ENCODE measurements at regions not wholly inside any gene's neighbourhood (a gene's known extent, or its start where the extent isn't known, plus 50 kb on each side); places are given as distances from the start of the nearest gene placed in this dataset.

DNA sequence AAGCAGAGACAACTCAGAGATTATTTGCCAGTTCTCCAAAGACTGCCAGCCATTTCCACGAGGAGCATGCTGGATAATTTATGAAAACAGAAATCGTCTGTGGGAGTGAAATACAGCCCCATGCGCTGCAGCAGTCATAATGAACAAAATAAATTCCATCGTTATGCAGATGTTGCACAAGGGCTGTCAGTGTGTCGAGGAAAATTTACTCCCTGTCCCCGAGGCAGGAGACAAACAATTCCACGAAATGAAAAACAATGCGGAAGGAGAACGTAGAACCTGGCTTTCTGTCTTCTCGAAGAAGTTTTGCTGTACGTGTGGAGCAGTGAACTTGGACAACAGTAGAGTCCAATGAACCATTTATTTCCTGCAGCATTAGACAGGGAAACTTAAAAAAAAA is 399.4 kb downstream of the CD83 start:
- ATAC-seq (ENCODE audit: insufficient read depth, low FRiP score) (no peak), DNase-seq (no peak)
- TF ChIP-seq, protein P1, sequence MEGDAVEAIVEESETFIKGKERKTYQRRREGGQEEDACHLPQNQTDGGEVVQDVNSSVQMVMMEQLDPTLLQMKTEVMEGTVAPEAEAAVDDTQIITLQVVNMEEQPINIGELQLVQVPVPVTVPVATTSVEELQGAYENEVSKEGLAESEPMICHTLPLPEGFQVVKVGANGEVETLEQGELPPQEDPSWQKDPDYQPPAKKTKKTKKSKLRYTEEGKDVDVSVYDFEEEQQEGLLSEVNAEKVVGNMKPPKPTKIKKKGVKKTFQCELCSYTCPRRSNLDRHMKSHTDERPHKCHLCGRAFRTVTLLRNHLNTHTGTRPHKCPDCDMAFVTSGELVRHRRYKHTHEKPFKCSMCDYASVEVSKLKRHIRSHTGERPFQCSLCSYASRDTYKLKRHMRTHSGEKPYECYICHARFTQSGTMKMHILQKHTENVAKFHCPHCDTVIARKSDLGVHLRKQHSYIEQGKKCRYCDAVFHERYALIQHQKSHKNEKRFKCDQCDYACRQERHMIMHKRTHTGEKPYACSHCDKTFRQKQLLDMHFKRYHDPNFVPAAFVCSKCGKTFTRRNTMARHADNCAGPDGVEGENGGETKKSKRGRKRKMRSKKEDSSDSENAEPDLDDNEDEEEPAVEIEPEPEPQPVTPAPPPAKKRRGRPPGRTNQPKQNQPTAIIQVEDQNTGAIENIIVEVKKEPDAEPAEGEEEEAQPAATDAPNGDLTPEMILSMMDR (IDR thresholded peaks at IDR 0.05; ENCODE audit: control extremely low read depth, extremely low read depth), result no peak
- H3K36me3 ChIP-seq (ENCODE audit: control insufficient read depth in 4 of 4, insufficient read depth in 4 of 4, low read length in 4 of 4), result no peaks in the 10 kb centered on the region
- WGBS, 2 donors, result 83 to 91% methylated on average over 11 of the region's 11 CpGs
- no peaks in the 10 kb centered on the region for H3K4me1 ChIP-seq (ENCODE audit: control insufficient read depth in 5 of 5, insufficient read depth in 5 of 5, low read length in 5 of 5)
- H3K27me3 ChIP-seq (ENCODE audit: control insufficient read depth in 3 of 3, insufficient read depth in 3 of 3, low read length in 2 of 3), result no peaks in the 10 kb centered on the region
- H3K27ac ChIP-seq (ENCODE audit: low read depth in 1 of 2, low read length in 1 of 2), result no peak overlapping the region
- H3K4me3 ChIP-seq, result no peak overlapping the region
- no peak overlapping the region for H3K9ac ChIP-seq (ENCODE audit: insufficient read depth in 1 of 2, low read length in 2 of 2)
- no peaks in the 10 kb centered on the region for H3K9me3 ChIP-seq (ENCODE audit: control insufficient read depth in 4 of 4, insufficient read depth in 3 of 4, low read length in 3 of 4)

GRCh38 chr6:14517516-14518105 is 400.0 kb downstream of the CD83 start:
- 80 to 85% methylated on average over 7 of the region's 7 CpGs for WGBS, 2 donors
- H3K4me1 ChIP-seq (ENCODE audit: control insufficient read depth in 5 of 5, insufficient read depth in 5 of 5, low read length in 5 of 5), result no peaks in the 10 kb centered on the region
- ATAC-seq (ENCODE audit: insufficient read depth, low FRiP score), result no peak
- no peak overlapping the region for H3K4me3 ChIP-seq
- no peak for DNase-seq
- TF ChIP-seq, protein P1 (IDR thresholded peaks at IDR 0.05; ENCODE audit: control extremely low read depth, extremely low read depth), result no peak
- no peaks in the 10 kb centered on the region for H3K36me3 ChIP-seq (ENCODE audit: control insufficient read depth in 4 of 4, insufficient read depth in 4 of 4, low read length in 4 of 4)
- no peaks in the 10 kb centered on the region for H3K9me3 ChIP-seq (ENCODE audit: control insufficient read depth in 4 of 4, insufficient read depth in 3 of 4, low read length in 3 of 4)
- no peak overlapping the region for H3K9ac ChIP-seq (ENCODE audit: insufficient read depth in 1 of 2, low read length in 2 of 2)
- no peaks in the 10 kb centered on the region for H3K27me3 ChIP-seq (ENCODE audit: control insufficient read depth in 3 of 3, insufficient read depth in 3 of 3, low read length in 2 of 3)
- no peak overlapping the region for H3K27ac ChIP-seq (ENCODE audit: low read depth in 1 of 2, low read length in 1 of 2)

DNA sequence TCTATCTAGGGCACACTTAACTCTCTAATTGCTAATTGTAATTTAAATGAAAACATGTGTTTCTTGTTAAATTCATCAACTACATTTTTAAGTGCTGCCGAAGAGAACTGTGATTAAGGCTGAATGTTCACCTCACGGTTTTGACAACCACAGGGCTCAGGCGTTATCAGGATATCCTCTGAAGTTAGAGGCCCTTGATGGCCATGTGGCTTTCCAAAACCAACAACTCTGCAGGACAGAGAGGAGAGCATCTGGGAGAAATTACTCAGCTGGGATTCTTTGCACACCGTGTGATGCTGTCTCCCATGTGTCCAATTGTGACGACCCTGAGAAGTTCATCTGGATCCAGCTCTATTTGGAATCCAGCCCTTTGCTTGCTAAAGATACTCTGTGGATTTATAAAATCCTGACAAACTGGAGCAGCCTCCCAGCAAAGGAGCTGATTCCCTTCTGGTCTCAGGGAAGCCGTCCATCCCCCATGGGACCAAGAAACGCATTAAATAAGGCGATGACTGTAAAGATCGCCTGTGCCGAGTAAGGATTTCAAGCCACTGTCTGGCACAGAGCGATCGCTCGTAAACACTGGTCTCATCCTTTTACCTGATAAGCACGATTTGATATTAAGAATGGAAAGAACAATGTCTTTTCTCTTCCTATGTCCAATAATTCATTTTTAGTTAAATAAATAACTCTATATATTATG is 401.1 kb downstream of the CD83 start:
- Histone ChIP-seq H3K9ac (ENCODE audit: insufficient read depth in 1 of 2, low read length in 2 of 2) (no peak overlapping the region), H3K27me3 (ENCODE audit: control insufficient read depth in 3 of 3, insufficient read depth in 3 of 3, low read length in 2 of 3) (no peaks in the 10 kb centered on the region), H3K4me1 (ENCODE audit: control insufficient read depth in 5 of 5, insufficient read depth in 5 of 5, low read length in 5 of 5) (no peaks in the 10 kb centered on the region), H3K4me3 (no peak overlapping the region), H3K9me3 (ENCODE audit: control insufficient read depth in 4 of 4, insufficient read depth in 3 of 4, low read length in 3 of 4) (no peaks in the 10 kb centered on the region), H3K27ac (ENCODE audit: low read depth in 1 of 2, low read length in 1 of 2) (no peak overlapping the region), H3K36me3 (ENCODE audit: control insufficient read depth in 4 of 4, insufficient read depth in 4 of 4, low read length in 4 of 4) (no peaks in the 10 kb centered on the region)
- DNase-seq (no peak), ATAC-seq (ENCODE audit: insufficient read depth, low FRiP score) (no peak)
- WGBS, 2 donors, result 79 to 87% methylated on average over 14 of the region's 14 CpGs
- TF ChIP-seq, protein P1 (IDR thresholded peaks at IDR 0.05; ENCODE audit: control extremely low read depth, extremely low read depth), result no peak
